ENCODE measurements at regions not wholly inside any gene's neighbourhood (a gene's known extent, or its start where the extent isn't known, plus 50 kb on each side); places are given as distances from the start of the nearest gene placed in this dataset.

- TF ChIP-seq CTCF (IDR thresholded peaks at IDR 0.05) (no peak), MAX (CRISPR knock-in tag; IDR thresholded peaks at IDR 0.05) (no peak), E2F1 (CRISPR knock-in tag; IDR thresholded peaks at IDR 0.05) (no peak), HMGXB4 (CRISPR knock-in tag; IDR thresholded peaks at IDR 0.05) (no peak), HMGA2 (CRISPR knock-in tag; IDR thresholded peaks at IDR 0.05) (no peak), ATF2 (CRISPR knock-in tag; IDR thresholded peaks at IDR 0.05; ENCODE audit: borderline replicate concordance, low read depth) (no peak), FOXJ3 (CRISPR knock-in tag; IDR thresholded peaks at IDR 0.05; ENCODE audit: borderline replicate concordance) (no peak), ZNF317 (CRISPR knock-in tag; IDR thresholded peaks at IDR 0.05; ENCODE audit: borderline replicate concordance, low read depth) (no peak)
Observed at GRCh38 chr2:14451312-14451711, 181.2 kb upstream of the LRATD1 start.

Measured in WTC11 (cell line).